GM12874 (cell line): ENCODE measurements at regions not wholly inside any gene's neighbourhood (a gene's known extent, or its start where the extent isn't known, plus 50 kb on each side); places are given as distances from the start of the nearest gene placed in this dataset.

Experiments
- TF ChIP-seq, protein P1 (sequence below): IDR thresholded peaks from 2 replicates; pipeline ENCODE4 v1.5.1; 2011; ENCODE audit warnings: low read depth, mild to moderate bottlenecking, control low read depth, low read length, moderate library complexity; ENCODE audit not compliant: insufficient read depth

- TF ChIP-seq, protein P1, sequence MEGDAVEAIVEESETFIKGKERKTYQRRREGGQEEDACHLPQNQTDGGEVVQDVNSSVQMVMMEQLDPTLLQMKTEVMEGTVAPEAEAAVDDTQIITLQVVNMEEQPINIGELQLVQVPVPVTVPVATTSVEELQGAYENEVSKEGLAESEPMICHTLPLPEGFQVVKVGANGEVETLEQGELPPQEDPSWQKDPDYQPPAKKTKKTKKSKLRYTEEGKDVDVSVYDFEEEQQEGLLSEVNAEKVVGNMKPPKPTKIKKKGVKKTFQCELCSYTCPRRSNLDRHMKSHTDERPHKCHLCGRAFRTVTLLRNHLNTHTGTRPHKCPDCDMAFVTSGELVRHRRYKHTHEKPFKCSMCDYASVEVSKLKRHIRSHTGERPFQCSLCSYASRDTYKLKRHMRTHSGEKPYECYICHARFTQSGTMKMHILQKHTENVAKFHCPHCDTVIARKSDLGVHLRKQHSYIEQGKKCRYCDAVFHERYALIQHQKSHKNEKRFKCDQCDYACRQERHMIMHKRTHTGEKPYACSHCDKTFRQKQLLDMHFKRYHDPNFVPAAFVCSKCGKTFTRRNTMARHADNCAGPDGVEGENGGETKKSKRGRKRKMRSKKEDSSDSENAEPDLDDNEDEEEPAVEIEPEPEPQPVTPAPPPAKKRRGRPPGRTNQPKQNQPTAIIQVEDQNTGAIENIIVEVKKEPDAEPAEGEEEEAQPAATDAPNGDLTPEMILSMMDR: no peak
These were observed 255.2 kb downstream of the EMP1 start for GRCh38 chr12:13451776-13452175.

GRCh38 chr12:13450231-13451080 lies 253.9 kb downstream of the EMP1 start:
- TF ChIP-seq, protein P1: no peak

DNA sequence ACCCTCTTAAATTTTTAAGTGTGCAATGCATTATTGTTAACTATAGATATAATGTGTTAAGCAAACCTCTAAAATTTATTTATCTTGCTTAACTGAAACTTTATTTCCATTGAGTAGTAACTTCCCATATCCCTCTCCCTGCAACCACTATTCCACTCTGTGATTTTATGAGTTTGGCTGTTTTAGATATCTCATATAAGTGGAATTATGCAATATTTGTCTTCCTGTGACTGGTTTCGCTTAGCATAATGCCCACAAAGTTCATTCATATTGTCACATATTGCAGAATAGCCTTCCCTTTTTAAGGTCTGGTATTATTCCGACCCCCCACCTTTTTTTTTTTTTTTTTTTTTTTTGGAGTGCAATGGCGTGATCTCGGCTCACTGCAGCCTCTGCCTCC lies 247.6 kb downstream of the EMP1 start:
- TF ChIP-seq, protein P1: no peak

DNA sequence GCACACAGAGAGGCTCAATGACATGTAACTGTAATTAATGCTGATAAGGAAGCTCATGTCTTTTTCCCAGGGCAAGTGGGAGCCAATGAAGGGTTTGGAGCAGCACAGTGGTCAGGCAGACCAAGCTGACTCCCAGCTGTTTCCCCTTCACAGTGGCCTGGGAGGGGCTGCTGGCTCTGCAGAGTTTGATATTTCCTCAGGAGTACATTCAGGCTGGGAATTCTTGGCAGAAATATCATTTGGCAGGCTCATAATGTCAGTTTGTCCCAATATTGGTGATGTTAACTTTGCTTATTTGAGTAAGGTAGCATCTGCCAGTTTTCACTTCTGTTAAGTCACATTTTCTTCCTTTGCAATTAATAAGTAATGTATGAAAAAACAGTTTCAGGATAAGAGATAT lies 247.0 kb downstream of the EMP1 start:
- TF ChIP-seq, protein P1: no peak

DNA sequence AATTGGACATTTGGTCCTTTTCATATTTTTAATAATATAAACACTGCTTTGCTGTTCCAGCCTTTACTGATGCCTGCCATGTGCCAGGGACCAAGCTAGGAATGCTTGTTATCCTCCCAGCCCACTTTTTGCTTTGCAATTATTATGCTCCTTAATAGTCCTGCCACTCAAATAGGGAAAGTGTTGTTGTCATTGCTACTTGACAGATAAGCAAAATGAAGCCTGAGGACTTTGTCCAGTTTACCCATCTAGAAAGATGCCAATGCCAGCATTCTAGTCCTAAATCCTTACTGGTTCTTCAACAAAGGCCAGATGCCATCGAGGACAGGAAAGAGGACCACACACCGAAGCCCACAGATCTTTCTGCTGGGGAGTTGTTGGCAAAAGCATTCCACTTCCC lies 246.5 kb downstream of the EMP1 start:
- TF ChIP-seq, protein P1: no peak

DNA sequence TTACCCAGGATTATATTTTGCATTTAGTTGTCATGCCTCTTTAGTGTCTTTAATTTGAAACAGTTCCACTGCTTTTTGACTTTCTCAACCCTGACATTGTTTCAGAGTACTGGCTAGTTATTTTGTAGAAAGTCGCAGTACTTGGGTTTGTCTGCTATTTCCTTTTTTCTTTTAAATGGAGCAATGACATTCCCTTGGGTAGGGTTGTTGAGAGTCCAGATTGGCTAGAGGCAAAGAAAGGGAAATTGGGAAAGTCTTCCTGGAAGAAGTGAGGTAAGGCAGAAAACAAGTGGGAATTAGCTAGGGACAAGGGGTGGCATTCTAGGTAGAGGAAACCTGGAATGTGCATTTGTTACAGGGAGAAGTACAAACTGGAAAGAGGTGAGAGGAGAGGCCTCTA lies 245.9 kb downstream of the EMP1 start:
- TF ChIP-seq, protein P1: no peak

- TF ChIP-seq, protein P1: no peak
These were observed 244.3 kb downstream of the EMP1 start for GRCh38 chr12:13440844-13441243.

- TF ChIP-seq, protein P1: no peak
These were observed 241.0 kb downstream of the EMP1 start for GRCh38 chr12:13437541-13437940.
